Thoracic aorta (tissue), 2 donors: ENCODE measurements at regions not wholly inside any gene's neighbourhood (a gene's known extent, or its start where the extent isn't known, plus 50 kb on each side); places are given as distances from the start of the nearest gene placed in this dataset.

Experiments
- ATAC-seq: fragments of 150-250 bp; one replicate; pipeline ENCODE4 v1.8.0; 2017; ENCODE audit warnings: low read depth; ENCODE audit not compliant: insufficient number of reproducible peaks, low FRiP score
- DNase-seq: peaks from one replicate; pipeline ENCODE4 v3.0.0-alpha.2; 2020; ENCODE audit warnings: low spot score
- H3K27ac ChIP-seq, 2 donors: fragments of 200-600 bp; sonication (generic); 1 replicate in 1 of 2; 2 replicates in 1 of 2; pipeline ENCODE4 v1.5.1; 2016; ENCODE audit warnings: mild to moderate bottlenecking in 2 of 2, moderate library complexity in 2 of 2
- H3K27me3 ChIP-seq: fragments of 200-600 bp; sonication (generic); replicated peaks from 2 replicates; pipeline ENCODE4 v1.6.0; 2016; ENCODE audit warnings: mild to moderate bottlenecking; ENCODE audit not compliant: insufficient read depth
- H3K36me3 ChIP-seq: fragments of 200-600 bp; sonication (generic); one replicate; pipeline ENCODE4 v1.5.1; 2016
- H3K4me1 ChIP-seq, 2 donors: fragments of 200-600 bp; sonication (generic); 1 replicate in 1 of 2; 2 replicates in 1 of 2; pipeline versions ENCODE4 v1.5.1 to v1.6.0; 2016; ENCODE audit warnings: low read depth in 2 of 2, mild to moderate bottlenecking in 1 of 2; ENCODE audit not compliant: control insufficient read depth in 1 of 2
- H3K4me3 ChIP-seq: fragments of 200-600 bp; sonication (generic); 2 replicates; pipeline ENCODE4 v1.5.1; 2016; ENCODE audit warnings: mild to moderate bottlenecking
- H3K9me3 ChIP-seq: fragments of 200-600 bp; sonication (generic); 2 replicates; pipeline ENCODE4 v1.5.1; 2016
- TF ChIP-seq, protein P1 (sequence below): fragments of 200-600 bp; sonication (generic); IDR thresholded peaks from one replicate; pipeline ENCODE4 v1.5.1; 2019; ENCODE audit warnings: antibody characterized with exemption

DNA sequence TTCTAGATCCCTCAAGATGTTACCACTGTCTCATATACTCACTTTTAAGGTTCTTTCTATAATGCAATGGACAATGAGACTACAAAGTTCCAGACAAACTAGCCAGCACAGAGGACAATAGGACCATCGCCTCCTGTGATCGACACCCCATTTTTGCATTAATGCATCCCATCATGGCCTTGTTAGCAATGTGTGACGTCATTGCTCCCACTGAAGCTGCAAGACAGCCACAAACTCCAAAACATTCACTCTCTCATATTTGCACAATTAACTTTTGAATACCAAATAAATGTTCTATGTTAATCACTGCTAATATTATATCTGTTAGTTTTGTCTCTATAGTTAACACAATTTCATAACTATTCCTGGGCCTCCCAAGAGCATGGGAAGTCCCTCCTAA lies 88.8 kb upstream of the TMEM72 start:
- Histone ChIP-seq H3K4me3 (no peak overlapping the region), H3K4me1 (no peaks in the 10 kb centered on the region), H3K27ac (no peak overlapping the region), H3K36me3 (no peaks in the 10 kb centered on the region), H3K9me3 (no peaks in the 10 kb centered on the region), H3K27me3 (no peaks in the 10 kb centered on the region)
- no peak for DNase-seq
- ATAC-seq = no peak
- TF ChIP-seq, protein P1, sequence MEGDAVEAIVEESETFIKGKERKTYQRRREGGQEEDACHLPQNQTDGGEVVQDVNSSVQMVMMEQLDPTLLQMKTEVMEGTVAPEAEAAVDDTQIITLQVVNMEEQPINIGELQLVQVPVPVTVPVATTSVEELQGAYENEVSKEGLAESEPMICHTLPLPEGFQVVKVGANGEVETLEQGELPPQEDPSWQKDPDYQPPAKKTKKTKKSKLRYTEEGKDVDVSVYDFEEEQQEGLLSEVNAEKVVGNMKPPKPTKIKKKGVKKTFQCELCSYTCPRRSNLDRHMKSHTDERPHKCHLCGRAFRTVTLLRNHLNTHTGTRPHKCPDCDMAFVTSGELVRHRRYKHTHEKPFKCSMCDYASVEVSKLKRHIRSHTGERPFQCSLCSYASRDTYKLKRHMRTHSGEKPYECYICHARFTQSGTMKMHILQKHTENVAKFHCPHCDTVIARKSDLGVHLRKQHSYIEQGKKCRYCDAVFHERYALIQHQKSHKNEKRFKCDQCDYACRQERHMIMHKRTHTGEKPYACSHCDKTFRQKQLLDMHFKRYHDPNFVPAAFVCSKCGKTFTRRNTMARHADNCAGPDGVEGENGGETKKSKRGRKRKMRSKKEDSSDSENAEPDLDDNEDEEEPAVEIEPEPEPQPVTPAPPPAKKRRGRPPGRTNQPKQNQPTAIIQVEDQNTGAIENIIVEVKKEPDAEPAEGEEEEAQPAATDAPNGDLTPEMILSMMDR = no peak

DNA sequence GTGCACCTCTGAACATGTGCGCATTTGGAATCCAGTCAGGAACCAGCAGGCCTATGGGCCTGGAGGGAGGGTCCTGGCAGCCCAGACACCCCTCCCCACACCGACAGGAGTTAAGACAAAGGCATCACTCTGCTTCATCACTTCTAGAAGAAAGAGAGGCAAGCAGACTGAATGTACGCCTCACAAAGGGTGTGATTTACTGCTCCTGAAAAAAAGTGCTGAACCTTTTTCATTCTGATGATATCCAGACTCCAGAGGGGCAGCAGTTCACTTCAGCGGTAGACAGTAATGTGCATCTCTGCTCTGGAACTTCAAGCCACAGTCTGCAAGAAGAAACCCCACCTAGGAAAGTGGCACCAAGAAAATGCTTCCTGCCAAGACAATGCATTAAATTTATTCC lies 88.2 kb upstream of the TMEM72 start:
- H3K9me3 ChIP-seq = no peaks in the 10 kb centered on the region
- no peaks in the 10 kb centered on the region for H3K4me1 ChIP-seq
- H3K27me3 ChIP-seq = no peaks in the 10 kb centered on the region
- H3K27ac ChIP-seq = no peak overlapping the region
- ATAC-seq = no peak
- H3K4me3 ChIP-seq = no peak overlapping the region
- H3K36me3 ChIP-seq = no peaks in the 10 kb centered on the region
- DNase-seq = no peak
- TF ChIP-seq, protein P1 = no peak

DNA sequence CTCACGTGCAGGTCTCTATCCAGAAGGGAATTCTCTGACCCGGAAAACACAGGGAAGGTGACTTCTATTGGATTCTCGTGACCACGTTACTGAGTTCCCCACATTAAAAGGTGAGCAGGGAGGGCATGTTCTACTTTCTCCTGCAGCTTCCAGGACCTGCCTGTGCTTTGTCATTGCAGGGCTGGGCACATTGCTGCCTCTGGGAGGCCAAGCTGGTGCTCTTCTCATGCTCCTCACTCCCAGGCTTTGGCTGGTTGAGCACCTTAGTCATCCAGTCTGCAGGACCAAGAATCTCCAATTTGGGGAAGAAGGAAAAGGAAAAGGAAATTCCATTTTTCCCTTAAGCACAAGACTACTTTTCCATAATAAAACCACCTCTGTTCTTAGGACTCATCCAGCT lies 86.5 kb upstream of the TMEM72 start:
- no peak for ATAC-seq
- no peak for DNase-seq

DNA sequence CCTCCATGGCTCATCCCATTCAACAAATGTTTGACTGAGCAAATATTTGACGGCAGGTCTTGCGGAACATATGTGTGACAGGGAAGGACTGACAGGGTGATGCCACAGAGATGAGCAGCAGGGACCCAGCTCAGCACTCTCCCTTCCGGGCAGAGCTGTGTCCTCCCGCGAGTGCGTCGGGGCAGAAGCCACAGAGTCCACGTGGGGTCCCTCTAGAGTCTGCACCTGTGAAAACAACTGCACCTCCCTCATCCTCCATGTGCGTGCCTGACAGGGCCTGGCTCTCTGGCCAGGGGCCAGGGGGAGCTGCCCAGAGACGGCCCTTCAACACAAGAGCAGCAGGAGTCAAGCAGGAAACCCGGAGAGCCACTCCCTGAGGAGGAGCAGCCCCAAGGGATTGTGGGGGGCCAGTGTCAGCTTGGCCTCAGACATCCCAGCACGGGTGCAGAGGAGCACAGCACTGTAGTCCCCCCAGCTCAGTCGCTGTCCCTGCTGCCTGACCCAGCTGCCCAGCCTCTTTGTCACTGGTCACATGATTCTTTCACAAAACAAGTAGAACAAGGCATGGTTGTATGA lies 83.6 kb upstream of the TMEM72 start:
- ATAC-seq (no peak), DNase-seq (no peak)
- TF ChIP-seq, protein P1 = no peak
- no peaks in the 10 kb centered on the region for H3K36me3 ChIP-seq
- no peak overlapping the region for H3K4me3 ChIP-seq
- H3K4me1 ChIP-seq = no peaks in the 10 kb centered on the region
- H3K9me3 ChIP-seq = no peaks in the 10 kb centered on the region
- no peaks in the 10 kb centered on the region for H3K27me3 ChIP-seq
- no peak overlapping the region for H3K27ac ChIP-seq

More for the DNA sequence above, 86.5 kb upstream of the TMEM72 start:
- H3K9me3 ChIP-seq = no peaks in the 10 kb centered on the region
- H3K4me1 ChIP-seq = no peaks in the 10 kb centered on the region
- no peaks in the 10 kb centered on the region for H3K27me3 ChIP-seq
- TF ChIP-seq, protein P1 = no peak
- no peak overlapping the region for H3K4me3 ChIP-seq
- no peaks in the 10 kb centered on the region for H3K36me3 ChIP-seq
- no peak overlapping the region for H3K27ac ChIP-seq

DNA sequence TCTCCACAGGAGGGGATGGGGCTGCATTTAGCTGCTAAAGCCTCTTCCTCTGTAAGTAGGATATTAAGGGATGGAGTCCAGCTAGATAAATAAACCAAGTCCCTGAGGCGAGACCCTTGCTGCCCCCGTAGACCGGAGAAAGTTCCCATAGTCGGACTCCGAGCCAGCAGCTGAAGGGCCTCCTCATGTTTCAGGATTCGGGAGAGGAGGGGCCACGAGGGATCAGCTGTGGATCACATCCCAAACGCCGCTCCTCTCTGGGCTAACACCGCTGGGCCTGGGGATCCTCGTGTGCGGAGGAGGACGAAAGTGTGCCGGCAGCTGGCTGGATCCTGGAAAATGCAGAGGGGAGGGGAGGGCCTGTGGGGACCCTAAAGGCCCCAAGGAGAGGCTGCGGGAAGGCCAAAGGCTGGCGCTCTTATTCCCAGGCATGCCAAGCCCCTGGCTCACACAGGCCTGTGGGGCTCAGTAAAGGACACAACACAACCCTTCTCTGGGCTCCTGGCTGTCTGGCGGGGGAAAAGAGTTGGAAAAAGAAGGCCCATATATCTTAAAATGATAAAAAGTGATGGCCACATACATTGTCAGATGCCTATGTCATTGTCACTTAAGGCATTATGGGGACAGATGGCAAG lies 82.5 kb upstream of the TMEM72 start:
- no peak overlapping the region for H3K4me3 ChIP-seq
- ATAC-seq = no peak
- no peak overlapping the region for H3K27ac ChIP-seq
- no peaks in the 10 kb centered on the region for H3K36me3 ChIP-seq
- TF ChIP-seq, protein P1 = no peak
- no peaks in the 10 kb centered on the region for H3K4me1 ChIP-seq
- no peaks in the 10 kb centered on the region for H3K9me3 ChIP-seq
- no peak for DNase-seq
- no peaks in the 10 kb centered on the region for H3K27me3 ChIP-seq
